Tibial nerve (tissue), 4 donors: ENCODE measurements at regions not wholly inside any gene's neighbourhood (a gene's known extent, or its start where the extent isn't known, plus 50 kb on each side); places are given as distances from the start of the nearest gene placed in this dataset. TPM values are rescaled to one million over a fixed set of nuclear protein-coding genes. Genes with fewer than 3 reads are reported as not detected.
"Not testable (repeated sequence)": the region's sequence is repeated elsewhere in the genome, so short reads cannot be mapped to it uniquely, and the experiment has no call there.

ENCODE experiments used
- DNase-seq, 2 donors: peaks; one replicate each; pipeline ENCODE4 v3.0.0-alpha.2; 2019; ENCODE audit warnings: low spot score in 2 of 2
- H3K27ac ChIP-seq, 4 donors: fragments of 200-600 bp; sonication (generic) in 3 of 4; one replicate each; pipeline ENCODE4 v1.5.1; 2017 to 2019; ENCODE audit warnings: mild to moderate bottlenecking in 1 of 4
- H3K27me3 ChIP-seq, 2 donors: fragments of 200-600 bp; sonication (generic) in 1 of 2; one replicate each; pipeline versions ENCODE4 v1.5.1 to v1.6.0; 2017 to 2019
- H3K36me3 ChIP-seq, 3 donors: fragments of 200-600 bp; sonication (generic); one replicate each; pipeline ENCODE4 v1.5.1; 2018 to 2019
- H3K4me1 ChIP-seq, 4 donors: fragments of 200-600 bp; sonication (generic) in 3 of 4; one replicate each; pipeline ENCODE4 v1.5.1; 2017 to 2019
- H3K4me3 ChIP-seq, 4 donors: fragments of 200-600 bp; sonication (generic) in 3 of 4; one replicate each; pipeline ENCODE4 v1.5.1; 2017 to 2019; ENCODE audit warnings: mild to moderate bottlenecking in 1 of 4, moderate library complexity in 1 of 4
- H3K9me3 ChIP-seq, 4 donors: fragments of 200-600 bp; sonication (generic) in 3 of 4; one replicate each; pipeline ENCODE4 v1.5.1; 2017 to 2019
- CTCF ChIP-seq, 5 experiments: fragments of 200-600 bp in 3 of 5; fragments of 450-650 bp in 2 of 5; sonication (generic) in 3 of 5; IDR thresholded peaks; one replicate each; pipeline ENCODE4 v1.5.1; 2016 to 2019; ENCODE audit warnings: antibody characterized with exemption in 5 of 5, mild to moderate bottlenecking in 3 of 5, moderate library complexity in 2 of 5
- EP300 ChIP-seq, 2 donors: sonication (generic); formaldehyde crosslinking; IDR thresholded peaks; one replicate each; pipeline ENCODE4 v1.6.1; 2017; ENCODE audit warnings: antibody characterized with exemption in 2 of 2, mild to moderate bottlenecking in 1 of 2
- POLR2A ChIP-seq, 2 donors: fragments of 450-650 bp; IDR thresholded peaks; one replicate each; pipeline ENCODE4 v1.6.1; 2017; ENCODE audit warnings: antibody characterized with exemption in 2 of 2, mild to moderate bottlenecking in 2 of 2, moderate library complexity in 2 of 2
- WGBS, 2 donors: methylation state at CpG; one replicate each; pipeline ENCODE4 v1.1.5; 2018; 5-methylcytosine and 5-hydroxymethylcytosine counted together
- small RNA-seq: library from RNA; depleted of rRNA; stranded (forward); fragments of <200 nt; gene quantifications from one replicate; pipeline ENCODE3, GENCODE V24; 2016

GRCh38 chr21:13827201-13827600 lies 217.6 kb downstream of the POTED start:
- TF ChIP-seq CTCF (IDR thresholded peaks at IDR 0.05) (no peak), POLR2A (IDR thresholded peaks at IDR 0.05) (no peak), EP300 (IDR thresholded peaks at IDR 0.05) (no peak)
- Histone ChIP-seq H3K9me3 (no peaks in the 10 kb centered on the region), H3K4me1 (no peaks in the 10 kb centered on the region), H3K27ac (no peak overlapping the region), H3K4me3 (no peak overlapping the region), H3K27me3 (no peaks in the 10 kb centered on the region), H3K36me3 (no peaks in the 10 kb centered on the region)
- no peak for DNase-seq
- 84 to 89% methylated on average over 13 to 17 of the region's 18 CpGs for WGBS, 2 donors

GRCh38 chr21:13826511-13826910 lies 216.9 kb downstream of the POTED start:
- H3K36me3 ChIP-seq, H3K4me1 ChIP-seq, H3K9me3 ChIP-seq, H3K27me3 ChIP-seq, DNase-seq, H3K4me3 ChIP-seq, H3K27ac ChIP-seq: not testable (repeated sequence)
- 83% methylated on average over 15 of the region's 15 CpGs for WGBS, 2 donors

GRCh38 chr21:13825218-13825778 lies 215.7 kb downstream of the POTED start:
- H3K4me1 ChIP-seq, H3K4me3 ChIP-seq, H3K27ac ChIP-seq, H3K9me3 ChIP-seq, DNase-seq, H3K27me3 ChIP-seq, H3K36me3 ChIP-seq: not testable (repeated sequence)
- 62 to 69% methylated on average over 8 to 14 of the region's 26 CpGs for WGBS, 2 donors

GRCh38 chr21:13820286-13820685 lies 210.7 kb downstream of the POTED start:
- H3K4me1 ChIP-seq, H3K27me3 ChIP-seq, H3K9me3 ChIP-seq, H3K36me3 ChIP-seq, H3K27ac ChIP-seq, H3K4me3 ChIP-seq, DNase-seq: not testable (repeated sequence)
- WGBS, 2 donors = 59 to 68% methylated on average over 4 of the region's 4 CpGs

GRCh38 chr21:13812191-13812590 lies 202.6 kb downstream of the POTED start:
- H3K9me3 ChIP-seq, H3K27ac ChIP-seq, H3K4me3 ChIP-seq, H3K4me1 ChIP-seq, DNase-seq, H3K36me3 ChIP-seq, H3K27me3 ChIP-seq: not testable (repeated sequence)
- 67 to 74% methylated on average over 2 of the region's 2 CpGs for WGBS, 2 donors

GRCh38 chr21:13810559-13810958 lies 201.0 kb downstream of the POTED start:
- not testable (repeated sequence) for H3K9me3 ChIP-seq, H3K4me3 ChIP-seq, H3K27ac ChIP-seq, H3K27me3 ChIP-seq, H3K36me3 ChIP-seq, H3K4me1 ChIP-seq, DNase-seq

GRCh38 chr21:13806444-13806843 lies 196.9 kb downstream of the POTED start:
- not testable (repeated sequence) for DNase-seq, H3K36me3 ChIP-seq, H3K27me3 ChIP-seq, H3K9me3 ChIP-seq, H3K4me3 ChIP-seq, H3K4me1 ChIP-seq, H3K27ac ChIP-seq
- 64 to 78% methylated on average over 4 to 5 of the region's 7 CpGs for WGBS, 2 donors

- 79 to 82% methylated on average over 7 of the region's 7 CpGs for WGBS, 2 donors
- not testable (repeated sequence) for H3K27me3 ChIP-seq, H3K4me3 ChIP-seq, H3K36me3 ChIP-seq, H3K9me3 ChIP-seq, DNase-seq, H3K4me1 ChIP-seq, H3K27ac ChIP-seq
These were observed 193.2 kb downstream of the POTED start for GRCh38 chr21:13802757-13803156.

Small RNA genes in the stretch of these regions (small RNA-seq; reads per million reads assigned to genes)
- not detected for gene RNU6-954P
- gene ZNF114P1 = not detected
